GM18909 (cell line): ENCODE measurements at regions not wholly inside any gene's neighbourhood (a gene's known extent, or its start where the extent isn't known, plus 50 kb on each side); places are given as distances from the start of the nearest gene placed in this dataset.

Experiments
- ATAC-seq: cut with Tn5 transposase; IDR thresholded peaks from one replicate; pipeline ENCODE4 v1.9.1; 2021; ENCODE audit warnings: mild to moderate bottlenecking; ENCODE audit not compliant: unreplicated experiment, poor library complexity

- ATAC-seq: no peak
These were observed 951.6 kb downstream of the TUSC7 start for GRCh38 chr3:117660941-117661817.

GRCh38 chr3:117661818-117662095 lies 952.2 kb downstream of the TUSC7 start:
- ATAC-seq: no peak

GRCh38 chr3:117665296-117665695 lies 955.7 kb downstream of the TUSC7 start:
- ATAC-seq: no peak

GRCh38 chr3:117666325-117666724 lies 956.7 kb downstream of the TUSC7 start:
- no peak for ATAC-seq

DNA sequence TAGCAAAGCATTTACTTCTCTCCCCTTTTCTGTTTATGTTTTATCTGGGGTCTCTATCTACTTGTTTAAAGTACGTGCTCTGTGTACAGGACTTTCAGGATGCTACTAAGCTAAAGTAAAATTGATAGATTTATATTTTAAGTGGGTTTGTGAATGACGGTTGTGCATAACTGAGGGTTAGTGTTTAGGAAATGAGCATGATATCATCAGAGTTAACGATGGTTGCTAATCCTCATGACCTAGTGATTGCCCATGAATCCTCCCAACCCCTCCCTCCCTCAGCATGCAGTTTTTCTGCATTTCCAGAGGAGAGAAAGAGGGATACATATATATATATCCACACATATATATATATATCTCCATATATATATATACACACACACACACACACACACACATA lies 957.2 kb downstream of the TUSC7 start:
- ATAC-seq: no peak

DNA sequence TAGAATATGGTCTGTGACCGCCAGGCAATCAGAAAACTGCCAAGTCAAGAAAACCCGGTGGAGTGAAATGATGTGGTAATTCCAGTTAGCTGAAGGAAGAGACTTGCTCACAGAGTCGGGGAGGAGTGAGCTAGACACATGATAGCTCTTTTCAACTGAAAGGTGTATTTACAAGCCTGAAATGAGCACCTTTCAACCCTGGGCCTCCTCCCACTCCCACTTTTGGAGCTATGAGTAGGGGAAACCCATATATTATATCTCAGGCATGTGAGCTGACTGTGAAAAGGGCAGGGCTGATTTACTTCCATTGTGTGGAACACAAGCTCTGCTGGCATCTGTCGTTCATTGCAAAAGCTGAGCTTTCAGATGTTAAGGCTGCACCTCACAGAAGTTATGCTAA lies 960.2 kb downstream of the TUSC7 start:
- no peak for ATAC-seq

DNA sequence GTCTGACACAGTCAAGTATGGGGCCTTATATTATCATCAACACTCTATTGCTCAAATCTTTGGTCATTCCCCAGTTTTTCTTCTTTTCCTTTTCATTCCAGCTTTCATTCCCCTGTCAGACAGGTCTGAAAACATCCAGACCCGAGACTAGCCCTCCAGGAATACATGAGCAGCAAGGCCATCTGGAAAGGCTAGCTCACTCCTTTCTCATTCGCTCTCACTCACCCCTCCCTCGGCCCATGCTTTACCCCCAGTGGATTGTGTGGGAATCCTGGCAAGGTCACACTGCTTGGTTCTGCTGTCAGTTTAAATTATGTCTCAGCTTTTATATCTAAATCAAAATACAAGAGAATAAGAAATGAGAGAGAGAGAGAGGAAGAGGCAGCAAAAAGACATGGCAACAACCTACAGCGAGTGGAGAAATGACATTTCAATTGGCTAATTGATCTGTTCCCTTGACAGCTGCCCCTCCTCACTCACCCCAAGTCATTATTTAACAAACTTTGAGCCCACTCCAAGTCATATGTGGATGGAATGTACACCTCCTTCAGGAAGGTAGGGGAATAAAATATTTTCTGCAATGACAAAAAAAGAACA lies 962.2 kb downstream of the TUSC7 start:
- ATAC-seq: no peak

- ATAC-seq: no peak
These were observed 964.7 kb downstream of the TUSC7 start for GRCh38 chr3:117674321-117674720.

- ATAC-seq: no peak
These were observed 972.0 kb downstream of the TUSC7 start for GRCh38 chr3:117681619-117682018.

- no peak for ATAC-seq
These were observed 977.5 kb downstream of the TUSC7 start for GRCh38 chr3:117687096-117687495.

DNA sequence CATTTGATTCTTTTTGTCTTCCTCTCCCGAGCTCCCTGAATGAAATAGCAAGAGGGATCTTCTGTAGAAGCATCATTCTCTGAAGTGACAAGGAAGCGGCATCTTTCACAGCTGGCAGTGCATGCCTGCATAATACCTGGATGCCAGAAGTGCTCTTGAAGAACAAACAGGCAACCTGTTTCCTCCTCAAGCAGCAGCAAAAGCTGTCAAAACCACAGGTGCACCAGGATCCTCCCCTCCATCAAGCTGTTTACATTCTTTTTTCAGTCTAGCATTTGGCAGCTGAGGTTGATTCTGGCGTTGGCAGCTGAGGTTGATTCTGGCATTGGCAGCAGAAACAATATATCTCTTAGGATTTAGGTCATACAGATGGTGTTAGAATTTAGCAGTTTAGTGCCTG lies 979.0 kb downstream of the TUSC7 start:
- no peak for ATAC-seq

GRCh38 chr3:117691526-117691925 lies 981.9 kb downstream of the TUSC7 start:
- ATAC-seq: no peak

DNA sequence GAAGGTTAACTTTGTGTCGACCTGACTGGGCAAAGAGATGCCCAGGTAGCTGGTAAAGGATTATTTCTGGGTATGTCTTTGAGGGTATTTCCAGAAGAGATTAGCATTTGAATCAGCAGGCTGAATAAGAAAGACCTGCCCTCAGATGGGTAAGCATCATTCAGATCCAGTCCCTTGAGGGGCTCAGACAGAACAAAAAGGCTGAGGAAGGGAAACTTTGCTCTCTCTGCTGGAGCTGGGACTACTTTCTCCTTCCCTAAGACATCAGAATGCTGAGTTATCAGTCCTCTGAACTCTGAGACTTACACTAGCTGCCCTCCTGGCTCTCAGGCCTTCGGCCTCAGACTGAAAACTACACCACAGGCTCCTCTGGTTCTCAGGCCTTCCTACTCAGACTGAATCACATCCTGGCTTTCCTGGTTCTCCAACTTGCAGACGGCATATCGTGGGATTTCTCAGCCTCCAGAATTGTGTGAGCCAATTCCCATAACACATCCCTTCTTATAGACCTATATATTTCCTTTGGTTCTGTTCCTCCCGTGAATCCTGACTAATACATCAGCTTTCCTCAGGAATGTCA lies 982.9 kb downstream of the TUSC7 start:
- ATAC-seq: no peak

GRCh38 chr3:117695321-117695720 lies 985.7 kb downstream of the TUSC7 start:
- ATAC-seq: no peak

- no peak for ATAC-seq
These were observed 986.5 kb downstream of the TUSC7 start for GRCh38 chr3:117695871-117696645.

GRCh38 chr3:117696851-117697407 lies 987.4 kb downstream of the TUSC7 start:
- ATAC-seq: no peak

DNA sequence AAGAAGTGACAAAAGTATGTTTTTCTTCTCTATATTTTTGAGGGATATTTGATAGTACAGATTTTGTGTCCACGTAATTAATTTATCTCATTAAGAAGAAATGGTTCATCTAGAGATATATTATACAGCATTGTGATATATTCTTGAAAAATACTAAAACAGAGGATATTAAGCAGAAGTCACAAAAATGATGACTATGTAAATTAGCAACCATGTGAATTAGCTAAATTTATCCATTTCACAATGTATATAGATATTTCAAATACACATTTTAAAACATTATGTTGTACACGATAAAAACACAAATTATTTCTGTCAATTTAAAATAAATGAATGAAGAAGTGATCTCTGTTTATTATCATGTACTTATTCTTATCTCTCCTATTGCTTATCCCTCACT lies 989.5 kb downstream of the TUSC7 start:
- ATAC-seq: no peak

DNA sequence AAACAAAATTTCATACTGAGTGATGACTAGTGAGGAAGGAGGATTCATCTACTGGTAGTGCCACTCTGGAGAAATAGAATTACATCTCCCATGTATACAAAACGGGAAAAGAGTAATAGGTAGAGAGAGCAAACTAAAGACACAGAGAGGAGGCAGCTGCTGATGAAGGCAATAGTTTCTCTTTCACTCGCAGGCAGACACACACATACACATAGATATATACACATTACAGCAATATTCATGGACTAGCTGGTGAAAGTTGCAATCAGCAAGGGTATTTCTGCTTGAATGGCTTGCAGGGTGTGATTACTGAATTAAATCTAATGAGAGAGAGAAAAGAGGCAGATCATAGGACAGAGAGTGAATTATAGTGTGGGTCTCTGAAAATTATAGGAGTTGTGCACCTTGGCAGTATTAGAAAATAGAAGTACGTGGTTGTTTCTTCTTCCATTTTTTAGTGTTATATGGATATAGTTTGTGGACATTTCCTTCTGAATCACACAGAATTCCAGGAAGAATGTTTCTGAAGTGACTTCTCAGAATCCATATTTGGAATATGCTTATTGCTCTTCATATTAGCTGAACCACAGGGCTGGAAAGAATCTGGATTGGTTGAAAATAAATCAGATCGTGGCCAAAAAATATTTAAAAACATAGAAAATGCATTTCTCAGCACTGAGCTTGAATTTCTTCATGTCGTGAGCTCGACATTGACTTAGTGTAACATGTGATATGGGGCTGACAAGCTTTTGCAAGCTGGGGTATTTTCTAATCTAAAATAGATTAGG lies 991.2 kb downstream of the TUSC7 start:
- ATAC-seq: no peak

DNA sequence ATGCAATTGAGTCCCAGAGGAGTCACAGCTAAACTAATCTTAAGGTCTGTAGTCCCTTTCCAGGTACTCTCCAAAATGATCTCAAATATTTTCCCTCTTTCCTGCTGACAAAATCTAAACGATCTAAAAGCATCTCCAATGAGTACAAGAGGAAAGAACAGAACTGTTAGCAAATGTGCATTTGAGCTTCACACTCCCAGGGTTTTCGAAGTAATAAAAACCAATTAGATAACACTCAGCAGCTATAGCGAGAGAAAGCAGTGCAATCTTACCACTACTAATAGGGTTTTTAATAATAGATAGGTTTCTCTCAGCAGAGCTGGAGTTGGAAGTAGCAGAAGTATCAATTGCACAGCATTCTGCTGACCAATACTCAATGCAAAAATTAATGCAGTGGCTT lies 995.4 kb downstream of the TUSC7 start:
- ATAC-seq: no peak

- no peak for ATAC-seq
These were observed 996.5 kb downstream of the TUSC7 start for GRCh38 chr3:117706037-117706436.
